HG03064 (cell line): ENCODE measurements at regions not wholly inside any gene's neighbourhood (a gene's known extent, or its start where the extent isn't known, plus 50 kb on each side); places are given as distances from the start of the nearest gene placed in this dataset.
"Not testable (repeated sequence)": the region's sequence is repeated elsewhere in the genome, so short reads cannot be mapped to it uniquely, and the experiment has no call there.

Experiments used
- ATAC-seq: cut with Tn5 transposase; IDR thresholded peaks from one replicate; pipeline ENCODE4 v1.9.1; 2021; ENCODE audit warnings: low read depth; ENCODE audit not compliant: unreplicated experiment

GRCh38 chrX:40530509-40530908 is 50.3 kb upstream of the ATP6AP2 start:
- ATAC-seq = no peak

GRCh38 chrX:40527543-40527942 is 53.2 kb upstream of the ATP6AP2 start:
- ATAC-seq = no peak

- ATAC-seq = no peak
Measured at GRCh38 chrX:40526412-40526811, 54.4 kb upstream of the ATP6AP2 start.

GRCh38 chrX:40525901-40526300 is 54.9 kb upstream of the ATP6AP2 start:
- ATAC-seq = not testable (repeated sequence)

GRCh38 chrX:40524423-40524822 is 56.3 kb upstream of the ATP6AP2 start:
- no peak for ATAC-seq

GRCh38 chrX:40523852-40524251 is 56.9 kb upstream of the ATP6AP2 start:
- no peak for ATAC-seq

- ATAC-seq = no peak
Measured at GRCh38 chrX:40521868-40522450, 58.8 kb upstream of the ATP6AP2 start.

- no peak for ATAC-seq
Measured at GRCh38 chrX:40514376-40514775, 66.4 kb upstream of the ATP6AP2 start.

GRCh38 chrX:40513835-40514234 is 66.9 kb upstream of the ATP6AP2 start:
- ATAC-seq = no peak

GRCh38 chrX:40513012-40513411 is 67.8 kb upstream of the ATP6AP2 start:
- ATAC-seq = no peak

GRCh38 chrX:40511258-40511657 is 69.5 kb upstream of the ATP6AP2 start:
- ATAC-seq = no peak

GRCh38 chrX:40508560-40508959 is 72.2 kb upstream of the ATP6AP2 start:
- ATAC-seq = no peak

GRCh38 chrX:40506201-40506985 is 74.4 kb upstream of the ATP6AP2 start:
- ATAC-seq = no peak

- ATAC-seq = no peak
Measured at GRCh38 chrX:40504801-40505605, 75.8 kb upstream of the ATP6AP2 start.

GRCh38 chrX:40503094-40503493 is 77.7 kb upstream of the ATP6AP2 start:
- no peak for ATAC-seq

- ATAC-seq = no peak
Measured at GRCh38 chrX:40502688-40503087, 78.1 kb upstream of the ATP6AP2 start.

GRCh38 chrX:40501164-40501855 is 79.5 kb upstream of the ATP6AP2 start:
- ATAC-seq = no peak

- no peak for ATAC-seq
Measured at GRCh38 chrX:40496728-40497127, 84.0 kb upstream of the ATP6AP2 start.

GRCh38 chrX:40495659-40496058 is 85.1 kb upstream of the ATP6AP2 start:
- no peak for ATAC-seq

- ATAC-seq = no peak
Measured at GRCh38 chrX:40494005-40494404, 86.8 kb upstream of the ATP6AP2 start.

GRCh38 chrX:40488296-40488695 is 92.5 kb upstream of the ATP6AP2 start:
- ATAC-seq = no peak
